ENCODE measurements at regions not wholly inside any gene's neighbourhood (a gene's known extent, or its start where the extent isn't known, plus 50 kb on each side); places are given as distances from the start of the nearest gene placed in this dataset.

- TF ChIP-seq POLR2AphosphoS5 (IDR thresholded peaks at IDR 0.05; ENCODE audit: low read depth, low read length) (no peak), SIN3A (IDR thresholded peaks at IDR 0.05; ENCODE audit: borderline replicate concordance, insufficient read depth, low read length) (no peak), REST (IDR thresholded peaks at IDR 0.05; ENCODE audit: insufficient read depth in 1 of 2, low read depth in 2 of 2, low read length in 2 of 2) (no peak), TAF1 (IDR thresholded peaks at IDR 0.05; ENCODE audit: borderline replicate concordance, insufficient read depth, low read length) (no peak), FOXP2 (optimal IDR thresholded peaks at IDR 0.05; ENCODE audit: borderline replicate concordance, extremely low read depth, extremely low read length, insufficient read depth) (no peak)
These were observed 691.0 kb upstream of the SGCG start for GRCh38 chr13:22489771-22490170.
